K562 (cell line): ENCODE measurements at regions not wholly inside any gene's neighbourhood (a gene's known extent, or its start where the extent isn't known, plus 50 kb on each side); places are given as distances from the start of the nearest gene placed in this dataset.

Source experiments
- ATAC-seq: fragments of 200-7000 bp; cut with Tn5 transposase; 3 replicates; pipeline ENCODE4 v1.9.1; 2020; ENCODE audit warnings: moderate library complexity
- BruUV-seq: library from RNA; stranded (reverse); fragments of 400-500 nt; replicated peaks from 2 replicates; lab custom pipeline; 2021; lab: Mats Ljungman, UMichigan
- CTCF ChIA-PET: fragments of 300-600 bp; formaldehyde crosslinking; extraction: SDS; loops from one replicate; lab custom pipeline; 2021; ENCODE audit warnings: low intra/inter-chr PET ratio; lab: Yijun Ruan, JAX
- POLR2A ChIA-PET: fragments of 300-600, 350-650 bp; sonication (Branson Sonifier 250); formaldehyde crosslinking; extraction: SDS; loops from one replicate; lab custom pipeline; 2021; ENCODE audit warnings: antibody characterized with exemption, inconsistent platforms; lab: Yijun Ruan, JAX
- DNase-seq, 4 experiments: peaks; one replicate each; pipeline versions ENCODE4 v3.0.0 to v3.0.0-alpha.2; 2011 to 2018; ENCODE audit warnings: low spot score in 3 of 4, mixed read lengths in 3 of 4; ENCODE audit errors: extremely low read depth in 1 of 4
- FAIRE-seq: peaks from 2 replicates; lab custom pipeline; 2011; peaks lifted over from hg19 to GRCh38; lab: Jason Lieb, UNC
- H2AFZ ChIP-seq: 2 replicates; pipeline ENCODE4 v1.6.0; 2011; ENCODE audit warnings: low read depth, low read length, control low read depth, inconsistent platforms
- H3K27ac ChIP-seq: fragments of 200-600 bp; 3 replicates; pipeline ENCODE4 v1.8.0; 2011; ENCODE audit warnings: low read depth, mild to moderate bottlenecking, control low read depth, inconsistent platforms, low read length, moderate library complexity, mixed read lengths; ENCODE audit errors: extremely low read depth
- H3K27me3 ChIP-seq, 2 experiments: fragments of 300-600 bp in 1 of 2; 2 replicates in 1 of 2; 3 replicates in 1 of 2; pipeline versions ENCODE4 v1.6.0 to v1.8.0; 2011; ENCODE audit warnings: inconsistent platforms in 2 of 2, low read length in 2 of 2, mild to moderate bottlenecking in 1 of 2, mixed read lengths in 1 of 2, moderate library complexity in 1 of 2; ENCODE audit not compliant: control insufficient read depth in 2 of 2, insufficient read depth in 2 of 2
- H3K36me3 ChIP-seq: fragments of 300-600 bp; 3 replicates; pipeline ENCODE4 v1.8.0; 2011; ENCODE audit warnings: mild to moderate bottlenecking, low read length, inconsistent platforms; ENCODE audit not compliant: control insufficient read depth, insufficient read depth
- H3K4me1 ChIP-seq, 2 experiments: fragments of 200-600 bp in 1 of 2; replicated peaks in 1 of 2; 2 replicates in 1 of 2; 3 replicates in 1 of 2; pipeline versions ENCODE4 v1.5.1 to v1.8.0; 2011; ENCODE audit warnings: inconsistent platforms in 2 of 2, low read length in 2 of 2, mild to moderate bottlenecking in 1 of 2, mixed read lengths in 1 of 2, moderate library complexity in 1 of 2; ENCODE audit not compliant: control insufficient read depth in 2 of 2, insufficient read depth in 2 of 2
- H3K4me2 ChIP-seq: 2 replicates; pipeline ENCODE4 v1.6.1; 2011; ENCODE audit warnings: low read length, control low read depth, inconsistent platforms, mixed read lengths; ENCODE audit not compliant: insufficient read depth
- H3K4me3 ChIP-seq: fragments of 200-600 bp; sonication (generic), shearing (Covaris generic); 2 replicates; pipeline ENCODE4 v1.5.1; 2016; ENCODE audit warnings: control low read depth, inconsistent platforms
- H3K79me2 ChIP-seq: fragments of 200-600 bp; 3 replicates; pipeline ENCODE4 v1.8.0; 2011; ENCODE audit warnings: low read length, inconsistent platforms; ENCODE audit not compliant: control insufficient read depth, insufficient read depth
- H3K9ac ChIP-seq, 2 experiments: 2 replicates each; pipeline versions ENCODE4 v1.6.0 to v1.6.1; 2011; ENCODE audit warnings: low read depth in 2 of 2, low read length in 2 of 2, control low read depth in 1 of 2, inconsistent platforms in 1 of 2, mild to moderate bottlenecking in 1 of 2, mixed read lengths in 1 of 2; ENCODE audit not compliant: insufficient read depth in 1 of 2
- H3K9me1 ChIP-seq: one replicate; pipeline ENCODE4 v1.6.0; 2011; ENCODE audit warnings: inconsistent platforms, mild to moderate bottlenecking, low read length, moderate library complexity; ENCODE audit not compliant: control insufficient read depth, insufficient read depth
- H3K9me3 ChIP-seq: replicated peaks from 2 replicates; pipeline ENCODE4 v1.5.1; 2011; ENCODE audit warnings: low read depth, low read length, inconsistent platforms; ENCODE audit not compliant: control insufficient read depth, insufficient read depth
- H4K20me1 ChIP-seq: replicated peaks from 2 replicates; pipeline ENCODE4 v1.6.1; 2011; ENCODE audit warnings: low read length, inconsistent platforms, mixed read lengths; ENCODE audit not compliant: control insufficient read depth, insufficient read depth
- HINFP ChIP-seq: fragments of 450-650 bp; conservative IDR thresholded peaks from 2 replicates; pipeline ENCODE4 v1.6.1; 2016; ENCODE audit warnings: missing genetic modification characterization, low read depth, mild to moderate bottlenecking, control low read depth, missing compliant biosample characterization
- NFIX ChIP-seq: fragments of 250-450 bp; sonication (Bioruptor Pico); IDR thresholded peaks from 2 replicates; pipeline ENCODE4 v1.4.0; 2020; ENCODE audit warnings: low read depth, mild to moderate bottlenecking, moderate library complexity
- RBBP5 ChIP-seq: fragments of 200-600 bp; sonication (generic); IDR thresholded peaks from 2 replicates; pipeline ENCODE4 v1.6.1; 2012; ENCODE audit warnings: borderline replicate concordance, mild to moderate bottlenecking, low read length, control low read depth, inconsistent platforms; ENCODE audit not compliant: insufficient read depth, poor library complexity, severe bottlenecking
- TOE1 ChIP-seq, 2 experiments: fragments of 450-650 bp in 1 of 2; sonication (generic) in 1 of 2; formaldehyde crosslinking in 1 of 2; IDR thresholded peaks; 2 replicates each; pipeline versions ENCODE4 v1.7.1 to v1.8.0; 2016 to 2022; ENCODE audit warnings: borderline replicate concordance in 2 of 2, mild to moderate bottlenecking in 2 of 2, antibody characterized with exemption in 1 of 2, inconsistent platforms in 1 of 2, low read depth in 1 of 2, missing genetic modification reagents in 1 of 2, moderate library complexity in 1 of 2
- ZBTB49 ChIP-seq: sonication (generic); formaldehyde crosslinking; IDR thresholded peaks from 2 replicates; pipeline ENCODE4 v1.8.0; 2022; ENCODE audit warnings: missing genetic modification reagents, mild to moderate bottlenecking, borderline replicate concordance
- ZNF121 ChIP-seq: sonication (generic); formaldehyde crosslinking; conservative IDR thresholded peaks from 2 replicates; pipeline ENCODE4 v1.8.0; 2022; ENCODE audit warnings: missing genetic modification reagents
- ZSCAN32 ChIP-seq: fragments of 450-650 bp; formaldehyde crosslinking; IDR thresholded peaks from 2 replicates; pipeline ENCODE4 v1.4.0; 2020; ENCODE audit warnings: mild to moderate bottlenecking, moderate library complexity
- WGBS: fragments of 100-300 bp; shearing (Covaris generic); methylation state at CpG from one replicate; pipeline ENCODE4 v1.1.6; 2016; ENCODE audit warnings: low coverage, mixed read lengths; ENCODE audit not compliant: insufficient coverage; ENCODE audit errors: missing lambda C conversion rate; 5-methylcytosine and 5-hydroxymethylcytosine counted together
- in situ Hi-C: fragments of 300-500 bp; cut with MboI; formaldehyde crosslinking; loops from 4 replicates; pipeline ENCODE4 v1.15.0; 2018; ENCODE audit warnings: inconsistent platforms, mixed read lengths
- intact Hi-C: fragments of 100-400 bp; cut with micrococcal nuclease; formaldehyde crosslinking; loops from 2 replicates; pipeline ENCODE4 v1.14.2; 2022
- TF ChIP-seq, protein P1 (sequence below): fragments of 250-450 bp; sonication (Bioruptor Pico); IDR thresholded peaks from 2 replicates; pipeline ENCODE4 v1.4.0; 2020; ENCODE audit warnings: mild to moderate bottlenecking

- no TSS peak for BruUV-seq
- Histone ChIP-seq H3K27me3 (peaks cover 2 to 10% of the 10 kb centered on the region in 2 experiments; a peak in 4 of 5 replicates), H3K79me2 (no peaks in the 10 kb centered on the region), H3K9ac (no peak overlapping the region), H3K36me3 (no peaks in the 10 kb centered on the region), H3K9me3 (no peaks in the 10 kb centered on the region), H3K4me3 (no peak overlapping the region), H3K4me2 (no peak overlapping the region), H2AFZ (no peak overlapping the region), H3K27ac (no peak overlapping the region), H4K20me1 (no peaks in the 10 kb centered on the region), H3K9me1 (no peaks in the 10 kb centered on the region), H3K4me1 (no peaks in the 10 kb centered on the region)
- WGBS = 7% methylated on average over 5 of the region's 7 CpGs
- no peak for ATAC-seq
- in situ Hi-C loops = no loop called here
- intact Hi-C loops = loop anchor here (10.0 kb wide), 1 partner anchor 145 kb away; no protein-coding TSS in a partner anchor
- CTCF ChIA-PET = interaction anchor here (0.6 kb wide), 1 partner anchor 1112 kb away, joined by 3 read pairs; no protein-coding TSS in a partner anchor
- no peak for TF ChIP-seq ZBTB49
- TF ChIP-seq TOE1 (IDR thresholded peaks at IDR 0.05; ENCODE audit: borderline replicate concordance) = no peak
- TF ChIP-seq TOE1 (CRISPR knock-in tag; IDR thresholded peaks at IDR 0.05; ENCODE audit: borderline replicate concordance, low read depth) = no peak
- TF ChIP-seq ZNF121 (CRISPR knock-in tag) = no peak
- TF ChIP-seq HINFP (tag) = no peak
- TF ChIP-seq NFIX = no peak
- TF ChIP-seq, protein P1, sequence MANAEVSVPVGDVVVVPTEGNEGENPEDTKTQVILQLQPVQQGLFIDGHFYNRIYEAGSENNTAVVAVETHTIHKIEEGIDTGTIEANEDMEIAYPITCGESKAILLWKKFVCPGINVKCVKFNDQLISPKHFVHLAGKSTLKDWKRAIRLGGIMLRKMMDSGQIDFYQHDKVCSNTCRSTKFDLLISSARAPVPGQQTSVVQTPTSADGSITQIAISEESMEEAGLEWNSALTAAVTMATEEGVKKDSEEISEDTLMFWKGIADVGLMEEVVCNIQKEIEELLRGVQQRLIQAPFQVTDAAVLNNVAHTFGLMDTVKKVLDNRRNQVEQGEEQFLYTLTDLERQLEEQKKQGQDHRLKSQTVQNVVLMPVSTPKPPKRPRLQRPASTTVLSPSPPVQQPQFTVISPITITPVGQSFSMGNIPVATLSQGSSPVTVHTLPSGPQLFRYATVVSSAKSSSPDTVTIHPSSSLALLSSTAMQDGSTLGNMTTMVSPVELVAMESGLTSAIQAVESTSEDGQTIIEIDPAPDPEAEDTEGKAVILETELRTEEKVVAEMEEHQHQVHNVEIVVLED (CRISPR knock-in tag) = no peak
- no peak for TF ChIP-seq RBBP5
- no peak for TF ChIP-seq ZSCAN32
- POLR2A ChIA-PET = no interaction called here
- no peak for DNase-seq
- FAIRE-seq = no peak
Measured at GRCh38 chr14:61179796-61180398, 101.2 kb downstream of the TMEM30B start.
